OCI-LY1 (cell line): ENCODE measurements at regions not wholly inside any gene's neighbourhood (a gene's known extent, or its start where the extent isn't known, plus 50 kb on each side); places are given as distances from the start of the nearest gene placed in this dataset.

ENCODE experiments used
- CTCF ChIP-seq: fragments of 200-600 bp; sonication (generic), shearing (Covaris generic); IDR thresholded peaks from 2 replicates; pipeline ENCODE4 v1.5.1; 2017; ENCODE audit warnings: mild to moderate bottlenecking, antibody characterized with exemption, low read length, moderate library complexity, mixed read lengths
- EZH2 ChIP-seq: fragments of 200-600 bp; sonication (generic), shearing (Covaris generic); IDR thresholded peaks from 2 replicates; pipeline ENCODE4 v1.8.0; 2017; ENCODE audit warnings: borderline replicate concordance, mixed run types, mild to moderate bottlenecking, antibody characterized with exemption, low read length, moderate library complexity, mixed read lengths

GRCh38 chr2:64230540-64230939, 86.3 kb upstream of the PELI1 start:
- TF ChIP-seq EZH2 (no peak), CTCF (no peak)
